ENCODE measurements at regions not wholly inside any gene's neighbourhood (a gene's known extent, or its start where the extent isn't known, plus 50 kb on each side); places are given as distances from the start of the nearest gene placed in this dataset.

GRCh38 chr6:126091466-126091865, 105.1 kb downstream of the TRMT11 start:
- DNase-seq (ENCODE audit: low read depth in 2 of 2), result no peak

- no peak for DNase-seq (ENCODE audit: low read depth in 2 of 2)
Observed at GRCh38 chr6:126093108-126093507, 106.8 kb downstream of the TRMT11 start.

GRCh38 chr6:126094411-126094810, 108.1 kb downstream of the TRMT11 start:
- no peak for DNase-seq (ENCODE audit: low read depth in 2 of 2)

DNA sequence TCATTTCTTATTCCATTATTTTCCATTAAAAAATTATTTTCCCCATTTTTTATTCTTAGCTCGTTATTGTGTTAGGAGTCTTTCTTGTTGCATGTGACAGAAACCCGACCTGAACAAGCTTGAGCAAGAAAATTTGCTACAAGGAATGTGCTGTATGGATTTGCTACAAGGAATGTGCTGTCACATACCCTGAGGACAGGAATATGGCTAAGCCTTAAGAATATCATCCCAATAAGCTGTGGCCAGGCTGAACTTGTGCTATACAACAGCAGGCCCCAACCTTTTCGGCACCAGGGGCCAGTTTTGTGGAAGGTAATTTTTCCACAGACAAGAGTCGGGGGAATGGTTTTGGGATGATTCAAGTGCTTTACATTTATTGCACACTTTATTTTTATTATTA, 114.0 kb downstream of the TRMT11 start:
- DNase-seq (ENCODE audit: low read depth in 2 of 2), result no peak

DNA sequence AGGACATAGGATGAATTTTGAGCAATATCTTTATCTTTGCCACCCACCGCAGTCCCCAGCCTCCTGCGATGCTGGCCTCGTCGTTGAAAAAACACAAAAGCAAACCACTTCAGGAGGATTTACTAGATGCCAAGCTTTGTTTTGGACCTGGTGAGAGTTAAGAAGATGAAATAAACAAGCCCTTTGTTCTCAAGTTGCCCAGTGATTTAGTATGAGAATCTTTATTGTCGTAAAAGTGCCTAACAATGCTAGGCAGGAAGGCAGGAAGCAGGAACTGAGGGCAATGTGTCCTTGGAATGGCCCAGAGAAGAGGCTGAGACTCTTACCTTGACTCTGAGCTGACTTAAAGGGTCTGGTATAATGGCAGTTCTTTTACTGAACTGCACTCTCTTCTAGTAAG, 116.0 kb downstream of the TRMT11 start:
- no peak for DNase-seq (ENCODE audit: low read depth in 2 of 2)

GRCh38 chr6:126103993-126104392, 117.7 kb downstream of the TRMT11 start:
- no peak for DNase-seq (ENCODE audit: low read depth in 2 of 2)

- DNase-seq (ENCODE audit: low read depth in 2 of 2), result no peak
Observed at GRCh38 chr6:126107475-126108166, 121.3 kb downstream of the TRMT11 start.

DNA sequence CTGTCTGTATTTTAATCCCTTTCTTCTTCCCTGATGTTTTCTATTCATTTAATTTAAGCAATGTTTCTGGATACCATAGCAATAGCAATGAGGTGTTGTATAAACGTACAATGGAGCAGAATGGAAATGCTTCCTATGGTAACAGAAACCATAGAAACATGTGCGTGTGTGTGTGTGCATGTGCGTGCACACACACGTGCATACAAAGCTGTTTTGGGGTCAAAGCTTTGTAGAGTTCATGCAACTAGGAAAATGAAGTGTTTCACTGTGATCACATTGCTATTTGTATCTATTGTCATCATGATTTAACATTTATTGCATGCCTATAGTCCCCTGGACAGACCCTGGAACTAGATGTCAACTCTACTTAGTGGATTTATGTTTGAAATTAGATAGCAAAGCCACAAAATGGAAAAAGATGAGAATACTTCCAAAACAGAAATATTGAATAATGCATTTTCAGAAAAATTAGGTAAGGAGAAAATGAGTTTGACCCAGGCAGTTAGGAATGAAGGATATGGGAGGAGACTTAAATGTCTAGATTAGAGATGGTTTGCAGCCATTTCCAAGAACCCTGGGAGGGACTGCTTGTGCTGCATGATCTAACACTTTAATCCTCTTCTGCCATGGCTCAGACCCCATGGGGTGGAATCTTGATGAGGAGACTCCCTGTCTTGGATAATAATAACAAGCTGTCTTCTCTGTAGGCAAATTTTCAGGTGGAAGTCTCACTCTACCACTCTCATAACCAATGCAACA, 124.4 kb downstream of the TRMT11 start:
- DNase-seq (ENCODE audit: low read depth in 2 of 2), result no peak

DNA sequence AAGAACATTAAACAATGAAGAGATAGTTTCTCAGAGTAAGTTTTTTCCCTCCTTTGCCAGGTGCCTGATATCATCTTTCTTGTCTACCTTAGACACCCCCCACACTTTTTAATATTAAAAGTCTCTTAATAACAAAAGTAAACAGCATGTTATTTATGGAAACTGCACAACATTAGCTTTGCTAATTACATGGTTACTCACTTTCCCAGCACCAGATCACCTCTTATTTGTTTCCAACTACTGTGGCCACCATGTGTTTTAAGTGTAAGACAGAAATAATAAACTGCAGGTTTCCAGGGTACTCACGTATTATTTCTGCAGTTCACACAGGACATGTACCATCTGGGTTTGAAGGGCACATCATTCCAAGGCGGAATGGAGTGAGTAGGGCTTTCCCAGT, 125.0 kb downstream of the TRMT11 start:
- DNase-seq (ENCODE audit: low read depth in 2 of 2), result no peak

- no peak for DNase-seq (ENCODE audit: low read depth in 2 of 2)
Observed at GRCh38 chr6:126112171-126112632, 125.9 kb downstream of the TRMT11 start.

DNA sequence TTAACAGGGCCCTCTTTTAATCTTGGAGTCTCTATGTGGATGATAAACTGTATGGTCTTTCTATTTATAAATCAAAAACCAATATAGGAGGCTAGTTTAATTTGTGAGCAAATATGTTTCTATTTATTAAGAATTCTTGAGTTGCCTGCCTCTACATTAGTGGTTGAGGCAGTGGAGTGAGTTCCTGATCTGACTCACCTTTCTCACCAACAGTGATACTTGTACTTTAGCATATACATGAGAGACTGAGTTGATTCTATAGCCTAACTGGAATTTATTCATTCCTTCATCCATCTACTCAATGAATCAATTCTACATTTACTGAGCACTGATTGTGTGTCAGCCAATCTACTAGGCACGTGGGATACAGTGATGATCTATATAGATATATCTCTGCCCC, 126.9 kb downstream of the TRMT11 start:
- no peak for DNase-seq (ENCODE audit: low read depth in 2 of 2)

GRCh38 chr6:126117251-126117650, 130.9 kb downstream of the TRMT11 start:
- DNase-seq (ENCODE audit: low read depth in 2 of 2), result no peak

DNA sequence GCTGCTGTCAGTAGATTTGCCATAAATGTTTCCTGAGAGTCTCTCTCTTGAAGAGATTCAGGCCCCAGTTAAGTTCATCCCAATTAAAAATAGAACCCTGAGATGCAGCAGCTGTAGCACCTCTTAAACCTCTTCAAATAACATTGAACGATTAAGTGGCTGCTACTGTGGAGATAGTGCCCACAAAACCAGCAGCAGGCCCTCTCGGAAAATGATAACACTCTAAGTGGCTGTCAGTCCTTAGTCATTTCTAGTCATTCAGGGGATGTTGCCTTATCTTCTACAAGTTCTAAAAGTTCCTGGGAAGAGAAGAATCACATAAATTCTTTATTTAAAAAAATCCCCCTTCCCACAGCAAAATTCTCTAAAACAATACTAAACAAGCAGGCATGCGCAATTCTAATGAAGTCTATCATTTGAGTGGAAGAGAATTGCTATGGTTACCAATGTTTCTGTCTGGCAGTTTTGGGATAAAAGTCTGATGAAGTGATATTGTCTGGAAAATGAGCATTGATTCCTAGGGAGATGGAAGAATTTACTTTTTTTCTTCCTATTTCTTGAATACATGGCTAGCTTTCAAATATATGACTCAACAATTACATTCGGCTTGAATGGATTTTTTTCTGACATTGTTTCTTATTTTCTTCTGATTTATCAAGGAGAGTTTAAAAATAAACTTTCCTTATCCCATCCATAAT, 131.9 kb downstream of the TRMT11 start:
- no peak for DNase-seq (ENCODE audit: low read depth in 2 of 2)

GRCh38 chr6:126118936-126119335, 132.6 kb downstream of the TRMT11 start:
- DNase-seq (ENCODE audit: low read depth in 2 of 2), result no peak

DNA sequence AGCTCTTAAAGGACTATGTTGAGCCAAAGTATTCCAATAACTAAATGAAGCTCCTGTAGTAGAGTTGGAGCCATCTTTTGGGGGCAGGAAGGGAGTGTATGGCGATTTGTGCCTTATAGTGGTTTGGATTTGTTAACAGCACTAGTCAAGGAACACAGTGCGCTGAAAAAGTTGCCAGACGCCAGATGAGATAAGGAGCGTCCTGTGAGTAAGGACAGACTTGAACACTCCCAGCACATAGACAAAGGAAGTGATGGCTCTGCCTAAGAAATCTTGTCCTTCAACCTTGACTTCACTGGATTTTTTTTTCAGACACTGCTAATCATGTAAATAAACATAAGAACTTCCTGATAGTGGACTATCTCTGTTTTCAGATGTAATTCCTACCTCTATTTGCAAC, 136.9 kb downstream of the TRMT11 start:
- no peak for DNase-seq (ENCODE audit: low read depth in 2 of 2)

DNA sequence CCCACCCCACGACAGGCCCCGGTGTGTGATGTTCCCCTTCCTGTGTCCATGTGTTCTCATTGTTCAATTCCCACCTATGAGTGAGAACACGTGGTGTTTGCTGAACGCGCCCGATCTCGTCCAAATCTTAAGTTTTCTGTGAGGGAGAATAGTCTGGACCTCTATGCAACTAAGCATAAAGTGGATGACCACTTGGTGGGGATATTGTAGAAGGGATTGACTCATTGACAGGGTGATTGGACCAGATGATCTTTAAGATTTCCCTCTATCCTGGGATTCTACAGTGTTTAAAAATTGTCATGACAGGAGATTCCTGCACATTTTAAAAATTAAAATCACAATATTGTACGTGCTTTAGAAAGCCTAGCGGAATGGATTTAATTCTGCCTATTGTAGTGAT, 141.3 kb downstream of the TRMT11 start:
- no peak for DNase-seq (ENCODE audit: low read depth in 2 of 2)

- DNase-seq (ENCODE audit: low read depth in 2 of 2), result no peak
Observed at GRCh38 chr6:126131246-126131645, 144.9 kb downstream of the TRMT11 start.

DNA sequence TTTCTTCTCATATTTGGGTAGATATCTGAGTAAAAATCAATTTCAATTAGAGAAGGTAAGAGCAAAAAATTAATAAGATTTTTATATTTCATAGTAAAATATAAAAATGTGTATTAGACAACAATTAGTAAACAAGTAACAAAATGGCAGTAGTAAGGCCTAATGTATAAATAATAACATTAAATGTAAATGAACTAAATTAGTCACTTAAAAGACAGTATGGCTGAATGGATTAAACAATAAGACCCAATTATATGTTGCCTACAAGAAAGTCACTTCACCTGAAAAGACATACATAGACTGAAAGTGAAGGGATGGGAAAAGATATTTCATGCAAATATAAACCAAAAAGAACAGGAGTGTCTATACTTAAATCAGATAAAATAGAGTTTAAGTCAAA, 147.6 kb downstream of the TRMT11 start:
- no peak for DNase-seq (ENCODE audit: low read depth in 2 of 2)

DNA sequence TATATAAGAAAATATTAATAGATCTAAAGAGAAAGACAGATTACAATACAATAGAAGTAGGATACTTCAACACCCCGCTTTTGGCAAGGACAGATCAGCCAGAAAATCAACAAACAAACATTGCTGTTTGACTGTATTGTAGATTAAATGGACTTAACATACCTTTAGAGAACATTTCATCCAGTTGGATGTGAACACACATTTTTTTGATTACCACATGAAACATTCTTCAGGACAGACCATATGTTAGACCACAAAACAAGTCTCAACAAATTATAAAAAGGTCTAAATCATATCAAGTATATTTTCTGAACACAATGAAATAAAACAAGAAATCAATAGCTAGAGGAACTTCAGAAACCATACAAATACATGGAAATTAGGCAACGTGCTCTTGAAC, 148.2 kb downstream of the TRMT11 start:
- no peak for DNase-seq (ENCODE audit: low read depth in 2 of 2)

GRCh38 chr6:126140015-126140414, 153.7 kb downstream of the TRMT11 start:
- no peak for DNase-seq (ENCODE audit: low read depth in 2 of 2)

GRCh38 chr6:126143761-126144251, 157.5 kb downstream of the TRMT11 start:
- no peak for DNase-seq (ENCODE audit: low read depth in 2 of 2)

DNA sequence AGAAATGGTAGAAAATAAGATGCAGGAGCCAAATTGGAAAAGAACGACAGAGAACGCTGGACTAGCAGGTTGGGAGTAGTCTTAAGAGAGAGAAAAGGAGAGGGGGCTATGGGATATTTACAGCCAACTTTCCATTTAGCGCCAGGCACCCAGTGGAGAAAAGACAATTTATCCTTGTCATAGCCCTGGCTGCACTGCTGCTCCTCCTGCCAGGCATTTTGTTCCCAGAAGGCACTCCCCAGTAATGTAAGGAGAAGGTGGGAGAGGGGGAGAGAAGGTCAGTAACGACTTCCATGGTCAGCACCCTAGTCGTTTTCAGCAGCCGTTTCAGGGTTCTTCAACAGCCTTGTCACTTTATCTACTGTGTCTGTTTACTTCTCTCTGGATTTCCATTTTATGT, 159.0 kb downstream of the TRMT11 start:
- no peak for DNase-seq (ENCODE audit: low read depth in 2 of 2)

All from activated CD4-positive, alpha-beta T cell treated with anti-CD3 and anti-CD28 coated beads for 24 hours (primary cell).